HG03159 (cell line): ENCODE measurements at regions not wholly inside any gene's neighbourhood (a gene's known extent, or its start where the extent isn't known, plus 50 kb on each side); places are given as distances from the start of the nearest gene placed in this dataset.

Source experiments
- ATAC-seq: cut with Tn5 transposase; IDR thresholded peaks from one replicate; pipeline ENCODE4 v1.9.1; 2021; ENCODE audit warnings: mild to moderate bottlenecking, moderate library complexity; ENCODE audit not compliant: unreplicated experiment

DNA sequence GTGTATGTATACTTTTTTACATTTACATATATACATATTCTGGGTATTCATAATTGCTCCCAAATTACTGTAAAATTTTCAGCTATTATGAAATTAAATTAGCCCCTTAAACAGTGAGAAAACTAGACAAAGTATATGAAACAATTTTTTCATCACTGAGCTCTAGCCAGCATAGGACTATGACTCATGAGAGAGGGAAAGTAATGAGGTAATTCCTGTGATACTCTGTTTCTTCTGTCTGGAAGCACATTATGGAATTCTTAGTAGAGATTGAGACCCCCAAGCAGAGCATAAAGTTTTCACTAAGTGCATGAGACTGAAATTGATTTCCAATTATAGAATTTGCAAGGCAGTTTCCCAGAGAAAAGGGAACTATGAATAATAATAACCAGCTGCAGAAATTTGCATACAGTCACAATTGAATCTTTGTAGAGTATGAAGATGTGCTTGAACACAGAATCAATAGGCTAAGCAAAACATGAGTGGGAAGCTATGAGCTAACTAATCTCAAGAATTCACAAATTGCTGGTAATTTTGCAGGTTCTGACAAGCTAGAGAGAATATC is 779.3 kb downstream of the ARAP2 start:
- ATAC-seq: no peak

DNA sequence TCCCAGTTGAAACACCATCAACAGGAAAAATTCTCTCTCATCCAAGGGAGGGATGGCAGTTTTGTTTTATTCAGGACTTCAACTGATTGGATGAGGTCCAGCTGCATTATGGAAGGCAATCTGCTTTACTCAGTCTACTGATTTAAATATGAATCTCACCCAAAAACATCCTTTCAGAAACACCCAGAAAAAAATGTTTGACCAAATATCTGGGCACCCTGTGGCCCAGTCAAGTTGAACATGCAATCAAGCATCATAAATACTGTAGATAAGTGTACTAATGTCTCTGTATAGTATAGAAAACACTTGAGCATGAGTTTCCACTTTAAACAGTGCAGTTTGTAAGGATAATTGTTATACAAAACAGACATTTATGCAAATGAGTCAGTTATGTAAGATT is 753.2 kb downstream of the ARAP2 start:
- ATAC-seq: no peak

DNA sequence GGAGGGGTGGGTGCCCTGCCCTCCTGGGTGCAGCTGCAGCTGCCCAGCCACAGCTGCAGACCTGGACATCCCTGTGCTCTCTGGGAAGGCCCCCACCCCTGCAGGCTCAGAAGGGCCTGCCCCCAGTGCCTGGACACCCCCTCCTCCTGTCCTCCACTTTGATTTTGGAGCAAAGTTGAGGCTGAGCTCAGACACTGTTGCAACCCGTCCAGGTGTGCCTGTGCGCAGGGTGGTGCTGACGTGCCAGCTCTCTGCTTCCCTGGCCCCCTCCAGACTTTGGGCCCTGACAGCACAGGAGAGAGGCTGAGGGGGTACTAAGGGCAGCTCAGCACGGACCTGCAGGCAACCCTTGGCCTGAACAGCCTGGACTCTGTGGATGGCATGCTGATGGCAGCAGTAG is 750.3 kb downstream of the ARAP2 start:
- no peak for ATAC-seq

DNA sequence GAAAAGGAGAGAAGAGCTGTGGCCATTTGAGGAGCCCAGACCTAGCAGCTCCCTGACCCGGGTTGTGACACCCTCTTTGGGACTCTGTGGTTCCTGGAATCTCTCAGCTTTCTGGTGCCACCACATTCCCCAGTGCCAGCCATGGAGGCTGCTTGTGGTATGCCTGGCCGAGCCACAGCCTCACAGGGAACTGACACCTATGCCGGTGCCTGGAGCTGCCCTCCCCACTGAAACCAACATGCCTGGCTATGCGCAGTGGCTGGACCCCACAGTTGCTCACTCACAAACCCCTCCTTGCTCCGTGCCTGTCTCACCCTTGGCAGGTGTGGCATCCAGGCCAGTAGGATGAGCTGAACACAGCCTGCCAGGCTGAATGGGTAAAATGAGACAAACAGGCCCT is 749.4 kb downstream of the ARAP2 start:
- no peak for ATAC-seq

DNA sequence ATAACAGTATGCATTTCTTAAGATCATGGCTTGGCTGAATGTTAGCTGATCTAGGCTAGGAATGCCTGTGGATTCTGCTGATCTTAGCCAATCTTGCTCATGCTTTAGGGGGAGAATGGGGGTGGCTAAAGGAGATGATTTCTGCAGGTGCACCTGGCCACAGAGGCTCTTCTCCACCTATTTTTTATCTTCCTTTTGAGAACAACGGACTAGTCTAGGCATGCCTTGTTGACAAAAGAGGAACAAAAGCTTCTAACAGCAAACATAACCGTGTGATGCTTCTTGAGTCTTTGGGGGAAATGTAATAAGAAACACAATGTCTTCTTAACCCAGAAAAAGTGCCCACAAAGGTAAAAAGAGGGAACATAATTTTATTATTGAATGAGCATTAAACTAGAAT is 743.5 kb downstream of the ARAP2 start:
- ATAC-seq: no peak

DNA sequence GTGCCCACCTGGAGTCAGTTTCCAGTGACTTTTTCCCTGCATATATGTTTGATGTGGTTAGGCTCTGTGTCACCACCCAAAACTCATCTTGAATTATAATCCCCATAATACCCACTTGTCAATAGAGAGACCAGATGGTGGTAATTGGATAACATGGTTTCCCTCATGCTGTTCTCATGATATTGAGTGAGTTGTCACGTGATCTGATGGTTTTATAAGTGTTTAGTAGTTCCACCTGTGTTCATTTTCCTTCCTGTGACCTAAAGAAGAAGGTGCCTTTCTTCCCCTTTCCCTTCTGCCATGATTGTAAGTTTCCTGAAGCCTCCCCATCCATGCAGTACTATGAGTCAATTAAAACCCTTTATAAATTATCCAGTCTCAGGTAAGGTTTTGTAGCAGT is 740.9 kb downstream of the ARAP2 start:
- no peak for ATAC-seq

DNA sequence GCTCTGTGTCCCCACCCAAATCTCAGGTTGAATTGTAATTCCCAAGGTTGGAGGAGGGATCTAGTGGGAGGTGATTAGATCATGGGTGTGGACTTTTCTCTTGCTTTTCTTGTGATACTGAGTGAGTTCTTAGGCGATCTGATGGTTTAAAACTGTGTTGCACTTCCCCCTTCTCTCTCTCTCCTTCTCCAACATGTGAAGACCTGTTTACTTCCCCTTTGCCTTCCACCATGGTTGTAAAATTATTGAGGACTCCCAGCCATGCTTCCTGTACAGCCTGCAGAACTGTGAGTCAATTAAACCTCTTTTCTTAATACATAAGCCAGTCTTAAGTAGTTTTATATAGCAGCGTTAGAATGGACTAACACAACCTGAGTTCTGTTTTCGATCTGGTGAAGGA is 738.2 kb downstream of the ARAP2 start:
- ATAC-seq: no peak

DNA sequence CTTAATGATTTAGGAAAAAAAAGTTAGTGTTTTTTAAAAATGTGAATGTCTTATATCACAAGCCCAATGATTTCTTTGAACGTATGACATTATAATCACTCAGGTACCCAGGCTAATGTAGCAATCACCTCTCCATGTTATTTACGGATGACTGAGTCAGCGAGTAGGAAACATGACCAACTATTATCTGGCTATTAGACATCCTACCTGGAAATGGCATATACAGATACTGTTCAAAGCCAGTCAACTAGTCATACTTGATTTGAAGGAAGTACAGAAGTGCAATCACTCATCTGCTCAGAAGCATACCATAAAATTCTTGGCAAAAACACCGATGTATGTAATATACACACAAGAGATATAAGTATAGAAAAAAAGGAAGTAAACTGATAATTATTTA is 732.5 kb downstream of the ARAP2 start:
- no peak for ATAC-seq

DNA sequence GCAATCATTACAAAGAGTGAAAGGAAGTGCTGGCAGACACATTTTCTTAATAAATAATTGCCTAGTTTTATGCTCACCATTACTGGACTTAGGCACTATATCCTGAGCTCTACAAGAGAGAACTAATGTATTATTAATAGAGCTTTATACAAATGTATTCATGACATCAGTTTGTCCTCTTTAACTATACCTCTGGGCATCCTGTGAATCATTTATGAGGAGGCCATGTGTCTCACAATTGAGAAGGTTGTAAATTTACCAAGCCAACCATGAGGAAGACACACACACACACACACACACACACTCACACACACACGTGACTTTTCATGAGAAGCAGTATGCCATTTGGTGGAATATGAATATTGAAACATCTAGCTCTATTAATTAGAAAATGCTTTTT is 728.2 kb downstream of the ARAP2 start:
- no peak for ATAC-seq

DNA sequence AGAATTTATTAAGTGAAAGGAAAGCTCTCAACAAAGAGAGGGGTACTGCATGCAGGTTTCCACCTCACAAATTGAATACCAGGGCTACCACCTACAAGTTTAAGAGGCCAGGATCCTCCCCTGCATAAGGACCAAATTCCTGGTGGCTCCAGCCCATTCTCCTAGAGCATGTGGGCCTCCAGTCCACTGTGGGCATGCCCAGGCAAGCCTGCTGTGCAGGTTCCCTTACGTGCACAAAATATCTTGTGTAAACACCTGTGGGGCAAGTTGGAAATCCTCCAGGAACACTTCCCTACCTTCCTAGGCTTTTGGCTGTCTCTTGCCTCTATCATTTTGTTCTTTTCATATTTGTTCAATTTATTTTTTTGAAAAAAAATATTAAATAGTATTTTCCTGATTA is 724.3 kb downstream of the ARAP2 start:
- ATAC-seq: no peak

DNA sequence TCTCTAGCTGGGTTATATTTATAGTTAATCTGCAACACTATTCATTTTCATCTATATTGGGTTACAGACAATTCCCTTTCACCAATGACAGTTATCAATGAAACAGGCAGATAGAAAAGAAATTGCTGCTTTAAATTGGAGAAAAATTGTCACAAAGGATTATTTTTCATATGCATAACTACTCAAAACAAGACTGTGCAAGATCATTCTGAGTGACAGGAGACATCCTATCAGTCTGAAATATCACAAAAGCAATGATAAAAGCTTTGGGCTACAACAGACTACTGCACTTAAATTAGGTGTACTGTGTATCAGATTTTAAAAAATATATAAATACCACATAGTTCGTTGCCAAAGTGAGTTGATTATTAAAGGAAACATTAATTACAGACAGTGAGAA is 722.6 kb downstream of the ARAP2 start:
- no peak for ATAC-seq

DNA sequence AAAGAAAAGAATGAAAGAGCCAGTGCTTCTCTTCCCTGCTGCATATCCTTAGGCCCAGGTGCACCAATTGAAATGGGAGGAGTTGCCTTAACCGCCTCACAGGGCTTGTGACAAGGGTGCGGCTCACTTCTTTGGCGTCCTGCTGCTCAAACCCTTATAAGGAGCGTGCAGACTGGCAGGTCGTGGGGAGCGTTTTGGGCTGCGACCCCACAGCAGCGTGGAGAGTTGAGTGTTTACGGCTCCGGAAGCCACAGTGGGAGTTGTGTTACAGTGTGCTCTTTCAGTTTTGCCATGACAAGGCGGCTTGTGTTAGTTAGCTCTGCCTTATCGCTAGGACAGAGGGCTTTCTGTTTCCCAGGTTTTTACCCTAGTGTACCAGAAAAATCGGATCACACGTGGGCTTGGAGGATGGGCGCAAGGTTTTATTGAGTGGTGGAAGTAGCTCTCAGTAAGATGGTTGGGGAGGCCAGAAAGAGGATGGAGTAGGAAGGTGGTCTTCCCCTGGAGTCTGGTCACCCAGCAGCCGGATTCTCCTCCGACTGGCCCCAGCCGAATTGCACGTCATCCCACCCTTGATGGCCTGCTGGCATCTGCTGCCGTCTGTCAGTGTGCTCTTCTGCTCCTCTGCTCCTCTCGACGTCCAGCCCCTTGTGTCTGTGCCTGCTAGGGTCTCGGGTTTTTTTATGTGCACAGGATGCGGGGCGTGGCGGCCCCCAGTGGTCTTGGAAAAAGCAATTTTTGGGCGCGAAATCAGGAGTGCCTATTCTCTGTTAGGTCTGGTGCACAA is 718.9 kb downstream of the ARAP2 start:
- no peak for ATAC-seq

DNA sequence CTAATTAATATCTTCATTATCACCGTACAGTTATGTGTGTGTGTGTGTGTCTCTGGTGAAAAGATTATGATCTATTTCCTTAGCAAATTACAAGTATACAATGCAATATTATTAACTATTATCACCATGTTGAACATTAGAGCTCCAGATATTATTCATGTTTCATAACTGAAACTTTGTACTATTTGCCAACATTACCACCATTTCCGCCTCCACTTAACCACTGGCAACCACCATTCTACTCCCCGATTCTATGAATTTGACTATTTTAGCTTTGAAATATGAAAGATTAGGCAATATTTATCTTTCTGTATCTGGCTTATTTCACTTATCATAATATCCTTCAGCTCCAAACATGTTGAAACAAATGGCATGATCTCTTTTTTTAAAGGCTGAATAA is 717.9 kb downstream of the ARAP2 start:
- no peak for ATAC-seq

DNA sequence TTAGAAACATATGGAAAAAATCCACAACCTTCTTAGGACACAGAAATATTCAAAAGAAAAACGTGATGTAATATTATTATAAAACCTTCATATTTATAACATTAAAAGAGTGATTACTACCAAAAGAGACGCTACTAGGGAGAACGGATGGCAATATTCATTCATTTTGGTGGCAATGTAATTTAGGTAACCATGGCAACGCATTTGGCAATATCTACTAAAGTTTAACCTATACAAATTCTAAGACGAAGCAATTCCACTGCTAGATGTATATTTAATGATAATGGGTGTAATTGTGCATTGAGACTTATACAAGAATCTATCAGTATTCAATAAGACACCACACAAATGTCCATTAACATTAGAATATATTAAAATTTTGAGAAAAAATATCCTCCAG is 709.4 kb downstream of the ARAP2 start:
- no peak for ATAC-seq

DNA sequence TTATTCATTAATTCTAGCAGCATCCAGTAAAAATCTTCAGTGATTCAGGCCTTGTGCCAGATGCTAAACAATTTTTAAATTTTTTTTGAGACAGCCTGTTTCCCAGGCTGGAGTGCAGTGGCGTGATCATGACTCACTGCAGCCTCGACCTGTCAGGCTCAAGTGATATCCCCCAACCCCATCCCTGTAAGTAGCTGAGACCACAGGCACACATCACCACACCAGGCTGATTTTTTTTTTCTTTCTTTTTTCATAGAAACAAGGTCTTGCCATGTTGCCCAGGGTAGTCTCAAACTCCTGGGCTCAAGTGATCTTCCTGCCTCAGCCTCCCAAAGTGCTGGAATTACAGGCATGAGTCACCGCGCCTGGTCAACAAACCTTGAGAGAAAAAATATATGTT is 705.5 kb downstream of the ARAP2 start:
- ATAC-seq: no peak

DNA sequence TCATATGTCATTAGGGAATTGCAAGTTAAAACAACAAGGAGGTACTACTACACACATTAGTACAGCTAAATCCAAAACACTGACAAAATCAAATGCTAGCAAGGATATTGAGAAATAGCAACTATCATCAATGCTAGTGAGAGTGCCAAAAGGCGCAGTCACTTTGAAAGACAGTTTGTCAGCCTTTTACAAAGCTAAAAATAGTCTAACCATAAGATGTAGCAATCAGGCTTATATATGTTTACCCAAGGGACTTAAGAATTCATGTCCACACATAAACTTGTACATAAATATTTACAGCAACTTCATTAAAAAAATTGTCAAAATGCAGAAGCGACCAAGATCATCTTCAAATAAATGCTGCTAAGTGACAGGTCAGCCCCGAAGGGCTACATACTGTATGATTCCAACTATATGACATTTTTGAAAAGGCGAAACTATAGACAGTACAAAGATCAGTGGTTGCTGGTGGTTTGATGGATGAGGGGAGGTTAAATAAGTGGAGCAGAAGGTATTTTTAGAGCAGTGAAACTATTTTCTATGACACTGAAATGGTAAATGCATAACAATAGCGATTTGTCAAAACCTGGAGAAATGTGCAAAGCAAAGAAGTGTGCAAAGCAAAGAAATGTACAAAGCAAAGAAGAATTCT is 704.8 kb downstream of the ARAP2 start:
- ATAC-seq: no peak

DNA sequence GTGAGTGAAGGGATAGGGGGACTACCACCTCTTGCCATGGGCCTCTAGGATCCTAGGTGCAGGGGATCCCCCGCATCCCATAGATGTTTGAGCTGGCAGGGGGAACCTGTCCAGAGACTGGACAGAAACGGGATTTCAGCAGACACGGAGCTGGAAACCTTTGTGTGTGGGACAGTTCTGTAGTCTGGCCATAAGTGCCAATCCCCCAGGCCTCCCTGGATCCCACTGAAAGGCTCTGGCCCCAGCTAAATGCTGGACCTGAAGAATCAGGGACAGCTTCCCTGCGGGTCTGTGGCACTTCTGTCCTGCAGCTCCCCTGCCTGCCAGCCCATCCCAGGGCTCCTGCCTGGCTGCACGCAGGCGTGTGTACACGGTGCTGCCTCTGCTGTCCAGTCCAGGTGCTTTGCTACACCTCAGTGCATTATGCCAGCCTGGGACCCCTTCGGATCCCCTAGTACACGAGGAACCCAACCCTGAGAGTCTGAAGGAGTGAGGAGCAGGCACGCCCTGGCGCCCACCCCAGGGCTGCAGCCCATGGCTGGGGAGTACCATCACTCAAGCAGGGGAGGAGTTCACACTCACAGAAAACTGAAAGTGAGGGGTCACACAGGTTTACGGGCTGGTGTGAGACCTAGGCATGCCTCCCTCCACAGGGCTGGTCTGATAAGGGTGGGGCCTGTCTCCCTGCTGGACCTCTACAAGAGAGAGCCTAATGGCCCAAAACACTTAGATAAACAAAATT is 703.0 kb downstream of the ARAP2 start:
- no peak for ATAC-seq

DNA sequence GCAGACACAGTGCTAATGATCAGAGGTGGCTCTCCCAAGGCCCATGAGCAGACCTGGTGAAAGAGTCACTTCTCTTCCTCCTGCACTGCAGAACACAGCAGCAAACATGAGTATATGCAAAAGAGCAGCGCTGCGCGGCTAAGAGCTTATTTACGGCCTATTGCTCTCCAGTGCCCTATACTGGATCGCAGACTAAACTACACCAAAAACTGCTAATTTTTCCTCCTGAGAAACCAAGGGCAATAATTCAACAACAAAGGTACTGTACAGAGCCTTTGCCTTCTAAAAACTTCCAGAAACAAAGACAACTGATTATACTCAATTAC is 702.5 kb downstream of the ARAP2 start:
- ATAC-seq: no peak

DNA sequence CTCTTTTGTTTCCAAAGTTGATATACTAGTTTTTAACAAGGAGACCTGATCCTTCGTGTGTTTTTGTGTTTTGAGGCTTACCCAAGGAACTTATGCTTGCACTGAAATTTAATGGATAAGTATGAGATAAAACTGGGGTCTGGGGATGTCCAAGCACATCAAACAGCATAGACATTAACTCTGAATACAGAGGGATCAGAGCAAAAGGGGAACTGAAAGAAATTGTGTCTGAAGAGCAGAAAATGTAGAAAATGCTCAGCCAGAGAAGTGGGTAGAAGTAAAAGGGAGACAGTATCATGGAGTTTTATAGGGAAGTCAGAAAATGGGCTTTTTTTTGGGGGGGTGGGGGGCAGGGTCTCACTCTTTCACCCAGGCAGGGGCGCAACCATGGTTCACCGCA is 695.4 kb downstream of the ARAP2 start:
- ATAC-seq: no peak

DNA sequence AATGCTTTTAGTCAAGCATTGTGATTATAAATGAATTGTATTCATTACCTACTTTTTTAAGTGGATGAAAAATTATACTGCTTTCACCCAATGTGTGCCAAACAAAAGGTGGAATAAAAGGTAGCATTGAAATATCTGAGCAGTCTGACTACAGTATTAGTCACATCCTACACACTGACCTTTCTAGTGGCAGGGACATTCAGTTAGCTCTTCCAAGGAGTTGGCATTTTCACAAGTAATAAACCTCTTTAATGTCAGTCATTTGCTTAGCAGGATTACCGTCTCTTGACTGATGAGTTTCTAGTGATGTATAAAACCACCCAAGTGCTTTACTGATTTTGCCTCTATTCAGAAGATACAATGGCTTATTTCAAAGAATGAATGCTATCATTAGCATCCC is 687.9 kb downstream of the ARAP2 start:
- ATAC-seq: no peak

DNA sequence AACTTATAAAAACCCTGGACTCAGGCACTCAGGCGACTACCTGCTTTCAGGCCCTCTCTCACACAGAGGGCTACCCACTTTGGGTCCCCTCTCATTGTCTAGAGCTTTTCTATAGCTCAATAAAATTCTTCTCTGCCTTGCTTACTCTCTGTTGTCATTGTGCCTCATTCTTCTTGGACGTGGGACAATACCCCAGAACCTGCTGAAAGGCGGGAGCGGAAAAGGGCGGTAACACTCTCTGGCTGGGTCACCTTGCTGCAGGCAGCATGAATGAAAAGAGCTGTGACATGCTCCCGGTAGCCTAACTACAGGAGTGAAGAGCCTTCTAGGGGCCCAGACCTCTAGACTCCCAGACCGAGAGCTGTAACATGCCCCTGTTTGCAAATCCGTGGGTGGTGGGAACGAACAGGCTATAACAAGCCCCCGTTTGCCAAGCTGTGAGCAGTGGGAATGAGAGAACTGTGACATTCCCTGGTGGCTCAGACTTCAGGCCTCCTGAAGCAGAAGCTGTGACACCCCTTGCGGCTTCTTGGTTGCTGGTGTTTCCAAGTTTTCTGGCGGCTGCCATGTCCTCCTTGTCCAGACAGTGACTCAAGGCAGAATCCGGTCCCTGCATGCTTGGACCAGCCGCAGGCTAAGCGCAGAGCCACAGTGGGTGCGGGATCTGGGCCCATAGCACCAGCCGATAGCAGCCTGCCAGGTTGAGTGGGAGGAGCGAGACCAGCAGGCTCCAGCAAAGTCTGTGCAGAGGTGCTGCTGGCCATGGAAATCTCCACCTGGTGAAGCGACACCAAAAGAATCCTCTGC is 684.6 kb downstream of the ARAP2 start:
- ATAC-seq: no peak
